K562 (cell line): ENCODE measurements at regions not wholly inside any gene's neighbourhood (a gene's known extent, or its start where the extent isn't known, plus 50 kb on each side); places are given as distances from the start of the nearest gene placed in this dataset.

Experiments used
- ATAC-seq: fragments of 200-7000 bp; cut with Tn5 transposase; 3 replicates; pipeline ENCODE4 v1.9.1; 2020; ENCODE audit warnings: moderate library complexity
- BruUV-seq: library from RNA; stranded (reverse); fragments of 400-500 nt; replicated peaks from 2 replicates; lab custom pipeline; 2021; lab: Mats Ljungman, UMichigan
- CTCF ChIA-PET: fragments of 300-600 bp; formaldehyde crosslinking; extraction: SDS; loops from one replicate; lab custom pipeline; 2021; ENCODE audit warnings: low intra/inter-chr PET ratio; lab: Yijun Ruan, JAX
- POLR2A ChIA-PET: fragments of 300-600, 350-650 bp; sonication (Branson Sonifier 250); formaldehyde crosslinking; extraction: SDS; loops from one replicate; lab custom pipeline; 2021; ENCODE audit warnings: antibody characterized with exemption, inconsistent platforms; lab: Yijun Ruan, JAX
- DNase-seq, 4 experiments: peaks; one replicate each; pipeline versions ENCODE4 v3.0.0 to v3.0.0-alpha.2; 2011 to 2018; ENCODE audit warnings: low spot score in 3 of 4, mixed read lengths in 3 of 4; ENCODE audit errors: extremely low read depth in 1 of 4
- FAIRE-seq: peaks from 2 replicates; lab custom pipeline; 2011; peaks lifted over from hg19 to GRCh38; lab: Jason Lieb, UNC
- H2AFZ ChIP-seq: 2 replicates; pipeline ENCODE4 v1.6.0; 2011; ENCODE audit warnings: low read depth, low read length, control low read depth, inconsistent platforms
- H3K27ac ChIP-seq: fragments of 200-600 bp; 3 replicates; pipeline ENCODE4 v1.8.0; 2011; ENCODE audit warnings: low read depth, mild to moderate bottlenecking, control low read depth, inconsistent platforms, low read length, moderate library complexity, mixed read lengths; ENCODE audit errors: extremely low read depth
- H3K27me3 ChIP-seq, 2 experiments: fragments of 300-600 bp in 1 of 2; 2 replicates in 1 of 2; 3 replicates in 1 of 2; pipeline versions ENCODE4 v1.6.0 to v1.8.0; 2011; ENCODE audit warnings: inconsistent platforms in 2 of 2, low read length in 2 of 2, mild to moderate bottlenecking in 1 of 2, mixed read lengths in 1 of 2, moderate library complexity in 1 of 2; ENCODE audit not compliant: control insufficient read depth in 2 of 2, insufficient read depth in 2 of 2
- H3K36me3 ChIP-seq: fragments of 300-600 bp; 3 replicates; pipeline ENCODE4 v1.8.0; 2011; ENCODE audit warnings: mild to moderate bottlenecking, low read length, inconsistent platforms; ENCODE audit not compliant: control insufficient read depth, insufficient read depth
- H3K4me1 ChIP-seq, 2 experiments: fragments of 200-600 bp in 1 of 2; replicated peaks in 1 of 2; 2 replicates in 1 of 2; 3 replicates in 1 of 2; pipeline versions ENCODE4 v1.5.1 to v1.8.0; 2011; ENCODE audit warnings: inconsistent platforms in 2 of 2, low read length in 2 of 2, mild to moderate bottlenecking in 1 of 2, mixed read lengths in 1 of 2, moderate library complexity in 1 of 2; ENCODE audit not compliant: control insufficient read depth in 2 of 2, insufficient read depth in 2 of 2
- H3K4me2 ChIP-seq: 2 replicates; pipeline ENCODE4 v1.6.1; 2011; ENCODE audit warnings: low read length, control low read depth, inconsistent platforms, mixed read lengths; ENCODE audit not compliant: insufficient read depth
- H3K4me3 ChIP-seq: fragments of 200-600 bp; sonication (generic), shearing (Covaris generic); 2 replicates; pipeline ENCODE4 v1.5.1; 2016; ENCODE audit warnings: control low read depth, inconsistent platforms
- H3K79me2 ChIP-seq: fragments of 200-600 bp; 3 replicates; pipeline ENCODE4 v1.8.0; 2011; ENCODE audit warnings: low read length, inconsistent platforms; ENCODE audit not compliant: control insufficient read depth, insufficient read depth
- H3K9ac ChIP-seq, 2 experiments: 2 replicates each; pipeline versions ENCODE4 v1.6.0 to v1.6.1; 2011; ENCODE audit warnings: low read depth in 2 of 2, low read length in 2 of 2, control low read depth in 1 of 2, inconsistent platforms in 1 of 2, mild to moderate bottlenecking in 1 of 2, mixed read lengths in 1 of 2; ENCODE audit not compliant: insufficient read depth in 1 of 2
- H3K9me1 ChIP-seq: one replicate; pipeline ENCODE4 v1.6.0; 2011; ENCODE audit warnings: inconsistent platforms, mild to moderate bottlenecking, low read length, moderate library complexity; ENCODE audit not compliant: control insufficient read depth, insufficient read depth
- H3K9me3 ChIP-seq: replicated peaks from 2 replicates; pipeline ENCODE4 v1.5.1; 2011; ENCODE audit warnings: low read depth, low read length, inconsistent platforms; ENCODE audit not compliant: control insufficient read depth, insufficient read depth
- H4K20me1 ChIP-seq: replicated peaks from 2 replicates; pipeline ENCODE4 v1.6.1; 2011; ENCODE audit warnings: low read length, inconsistent platforms, mixed read lengths; ENCODE audit not compliant: control insufficient read depth, insufficient read depth
- BACH1 ChIP-seq: fragments of 200-800 bp; sonication (Bioruptor generic); IDR thresholded peaks from 2 replicates; pipeline ENCODE4 v1.6.1; 2016; ENCODE audit warnings: missing genetic modification characterization, missing compliant biosample characterization
- CCAR2 ChIP-seq: fragments of 200-400 bp; formaldehyde crosslinking; IDR thresholded peaks from 2 replicates; pipeline ENCODE4 v1.6.1; 2017; ENCODE audit warnings: mild to moderate bottlenecking, low read depth, low read length
- EZH2 ChIP-seq: IDR thresholded peaks from 2 replicates; pipeline ENCODE4 v1.6.1; 2012; ENCODE audit warnings: low read depth, mild to moderate bottlenecking, inconsistent platforms, low read length, borderline replicate concordance
- FOXJ2 ChIP-seq: fragments of 200-800 bp; sonication (Bioruptor generic); IDR thresholded peaks from 2 replicates; pipeline ENCODE4 v1.6.1; 2016; ENCODE audit warnings: missing genetic modification characterization, missing compliant biosample characterization
- GTF2E2 ChIP-seq: fragments of 200-800 bp; sonication (Bioruptor generic); IDR thresholded peaks from 2 replicates; pipeline ENCODE4 v1.6.1; 2016; ENCODE audit warnings: missing genetic modification characterization, missing compliant biosample characterization
- HDAC2 ChIP-seq: fragments of 450-650 bp; IDR thresholded peaks from 2 replicates; pipeline ENCODE4 v1.6.1; 2016; ENCODE audit warnings: mild to moderate bottlenecking
- MBD1 ChIP-seq: fragments of 250-450 bp; sonication (Bioruptor Pico); IDR thresholded peaks from 2 replicates; pipeline ENCODE4 v1.8.0; 2022; ENCODE audit warnings: inconsistent platforms
- NFE2L1 ChIP-seq: fragments of 450-650 bp; IDR thresholded peaks from 2 replicates; pipeline ENCODE4 v1.6.1; 2016; ENCODE audit warnings: missing genetic modification characterization, low read depth, mild to moderate bottlenecking, missing compliant biosample characterization, moderate library complexity, borderline replicate concordance
- PYGO2 ChIP-seq: fragments of 450-650 bp; IDR thresholded peaks from 2 replicates; pipeline ENCODE4 v1.6.1; 2016; ENCODE audit warnings: mild to moderate bottlenecking, missing genetic modification characterization, moderate library complexity, missing compliant biosample characterization
- SETDB1 ChIP-seq: IDR thresholded peaks from one replicate; pipeline ENCODE4 v1.6.1; 2012; ENCODE audit warnings: low read length, control low read depth, inconsistent platforms
- SMC3 ChIP-seq: conservative IDR thresholded peaks from 2 replicates; pipeline ENCODE4 v1.6.1; 2011; ENCODE audit warnings: low read depth, low read length, improper control_type of control experiment; ENCODE audit not compliant: insufficient read depth
- TAL1 ChIP-seq: fragments of 450-650 bp; IDR thresholded peaks from 2 replicates; pipeline ENCODE4 v1.6.1; 2016; ENCODE audit warnings: mild to moderate bottlenecking
- ZNF764 ChIP-seq: fragments of 250-450 bp; sonication (Bioruptor Pico); IDR thresholded peaks from 2 replicates; pipeline ENCODE4 v1.4.0; 2020; ENCODE audit warnings: low read depth, mild to moderate bottlenecking, moderate library complexity
- ZSCAN29 ChIP-seq: fragments of 450-650 bp; IDR thresholded peaks from 2 replicates; pipeline ENCODE4 v1.6.1; 2017
- WGBS: fragments of 100-300 bp; shearing (Covaris generic); methylation state at CpG from one replicate; pipeline ENCODE4 v1.1.6; 2016; ENCODE audit warnings: low coverage, mixed read lengths; ENCODE audit not compliant: insufficient coverage; ENCODE audit errors: missing lambda C conversion rate; 5-methylcytosine and 5-hydroxymethylcytosine counted together
- in situ Hi-C: fragments of 300-500 bp; cut with MboI; formaldehyde crosslinking; loops from 4 replicates; pipeline ENCODE4 v1.15.0; 2018; ENCODE audit warnings: inconsistent platforms, mixed read lengths
- intact Hi-C: fragments of 100-400 bp; cut with micrococcal nuclease; formaldehyde crosslinking; loops from 2 replicates; pipeline ENCODE4 v1.14.2; 2022
- TF ChIP-seq, protein P1 (sequence below): fragments of 450-650 bp; IDR thresholded peaks from 2 replicates; pipeline ENCODE4 v1.6.1; 2017; ENCODE audit warnings: mild to moderate bottlenecking, moderate library complexity
- TF ChIP-seq, protein P2 (sequence below): sonication (generic); formaldehyde crosslinking; IDR thresholded peaks from 2 replicates; pipeline ENCODE4 v1.8.1; 2023; ENCODE audit warnings: missing genetic modification reagents, mild to moderate bottlenecking, borderline replicate concordance

DNA sequence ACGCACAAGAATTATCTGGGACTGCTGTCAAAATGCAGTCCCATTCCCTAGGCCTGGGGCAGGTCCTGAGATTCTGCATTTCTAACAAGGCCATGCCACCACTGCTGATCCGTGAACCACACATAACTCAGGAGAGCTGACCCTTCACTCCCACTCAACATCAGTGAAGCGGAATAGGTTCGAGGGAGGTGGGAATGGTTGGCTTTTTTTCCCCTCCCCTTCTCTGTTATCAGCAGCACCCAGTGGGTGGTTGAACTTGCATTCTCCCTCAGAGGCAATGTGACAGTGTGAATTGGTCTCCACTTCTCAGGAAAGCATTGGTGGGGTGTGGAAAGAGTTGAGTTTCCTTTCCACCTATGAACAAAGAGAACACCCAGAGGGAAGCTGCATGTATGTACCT lies 344.3 kb downstream of the GADD45G start:
- Histone ChIP-seq H3K27ac (no peak overlapping the region), H4K20me1 (no peaks in the 10 kb centered on the region), H2AFZ (no peak overlapping the region), H3K27me3 (no peaks in the 10 kb centered on the region), H3K4me2 (no peak overlapping the region), H3K4me3 (no peak overlapping the region), H3K4me1 (no peaks in the 10 kb centered on the region; a peak in 1 of 5 replicates), H3K36me3 (no peaks in the 10 kb centered on the region), H3K79me2 (no peaks in the 10 kb centered on the region), H3K9ac (no peak overlapping the region), H3K9me1 (no peaks in the 10 kb centered on the region), H3K9me3 (no peaks in the 10 kb centered on the region)
- in situ Hi-C loops, result no loop called here
- ChIA-PET POLR2A (no interaction called here), CTCF (no interaction called here)
- intact Hi-C loops, result no loop called here
- FAIRE-seq (no peak), ATAC-seq (no peak), DNase-seq (peak in 1 of 4 experiments; percentile 1)
- 0% methylated on average over 2 of the region's 4 CpGs for WGBS
- BruUV-seq, result no TSS peak
- TF ChIP-seq SMC3 (no peak), TAL1 (no peak), FOXJ2 (tag) (no peak), PYGO2 (no peak), ZNF764 (no peak), EZH2 (no peak), BACH1 (no peak), GTF2E2 (tag) (no peak), ZSCAN29 (no peak), HDAC2 (no peak), MBD1 (CRISPR knock-in tag) (no peak), SETDB1 (no peak), NFE2L1 (no peak), CCAR2 (no peak)
- TF ChIP-seq, protein P1, sequence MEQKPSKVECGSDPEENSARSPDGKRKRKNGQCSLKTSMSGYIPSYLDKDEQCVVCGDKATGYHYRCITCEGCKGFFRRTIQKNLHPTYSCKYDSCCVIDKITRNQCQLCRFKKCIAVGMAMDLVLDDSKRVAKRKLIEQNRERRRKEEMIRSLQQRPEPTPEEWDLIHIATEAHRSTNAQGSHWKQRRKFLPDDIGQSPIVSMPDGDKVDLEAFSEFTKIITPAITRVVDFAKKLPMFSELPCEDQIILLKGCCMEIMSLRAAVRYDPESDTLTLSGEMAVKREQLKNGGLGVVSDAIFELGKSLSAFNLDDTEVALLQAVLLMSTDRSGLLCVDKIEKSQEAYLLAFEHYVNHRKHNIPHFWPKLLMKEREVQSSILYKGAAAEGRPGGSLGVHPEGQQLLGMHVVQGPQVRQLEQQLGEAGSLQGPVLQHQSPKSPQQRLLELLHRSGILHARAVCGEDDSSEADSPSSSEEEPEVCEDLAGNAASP, result no peak
- TF ChIP-seq, protein P2, sequence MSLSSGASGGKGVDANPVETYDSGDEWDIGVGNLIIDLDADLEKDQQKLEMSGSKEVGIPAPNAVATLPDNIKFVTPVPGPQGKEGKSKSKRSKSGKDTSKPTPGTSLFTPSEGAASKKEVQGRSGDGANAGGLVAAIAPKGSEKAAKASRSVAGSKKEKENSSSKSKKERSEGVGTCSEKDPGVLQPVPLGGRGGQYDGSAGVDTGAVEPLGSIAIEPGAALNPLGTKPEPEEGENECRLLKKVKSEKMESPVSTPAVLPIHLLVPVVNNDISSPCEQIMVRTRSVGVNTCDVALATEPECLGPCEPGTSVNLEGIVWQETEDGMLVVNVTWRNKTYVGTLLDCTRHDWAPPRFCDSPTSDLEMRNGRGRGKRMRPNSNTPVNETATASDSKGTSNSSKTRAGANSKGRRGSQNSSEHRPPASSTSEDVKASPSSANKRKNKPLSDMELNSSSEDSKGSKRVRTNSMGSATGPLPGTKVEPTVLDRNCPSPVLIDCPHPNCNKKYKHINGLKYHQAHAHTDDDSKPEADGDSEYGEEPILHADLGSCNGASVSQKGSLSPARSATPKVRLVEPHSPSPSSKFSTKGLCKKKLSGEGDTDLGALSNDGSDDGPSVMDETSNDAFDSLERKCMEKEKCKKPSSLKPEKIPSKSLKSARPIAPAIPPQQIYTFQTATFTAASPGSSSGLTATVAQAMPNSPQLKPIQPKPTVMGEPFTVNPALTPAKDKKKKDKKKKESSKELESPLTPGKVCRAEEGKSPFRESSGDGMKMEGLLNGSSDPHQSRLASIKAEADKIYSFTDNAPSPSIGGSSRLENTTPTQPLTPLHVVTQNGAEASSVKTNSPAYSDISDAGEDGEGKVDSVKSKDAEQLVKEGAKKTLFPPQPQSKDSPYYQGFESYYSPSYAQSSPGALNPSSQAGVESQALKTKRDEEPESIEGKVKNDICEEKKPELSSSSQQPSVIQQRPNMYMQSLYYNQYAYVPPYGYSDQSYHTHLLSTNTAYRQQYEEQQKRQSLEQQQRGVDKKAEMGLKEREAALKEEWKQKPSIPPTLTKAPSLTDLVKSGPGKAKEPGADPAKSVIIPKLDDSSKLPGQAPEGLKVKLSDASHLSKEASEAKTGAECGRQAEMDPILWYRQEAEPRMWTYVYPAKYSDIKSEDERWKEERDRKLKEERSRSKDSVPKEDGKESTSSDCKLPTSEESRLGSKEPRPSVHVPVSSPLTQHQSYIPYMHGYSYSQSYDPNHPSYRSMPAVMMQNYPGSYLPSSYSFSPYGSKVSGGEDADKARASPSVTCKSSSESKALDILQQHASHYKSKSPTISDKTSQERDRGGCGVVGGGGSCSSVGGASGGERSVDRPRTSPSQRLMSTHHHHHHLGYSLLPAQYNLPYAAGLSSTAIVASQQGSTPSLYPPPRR, result no peak
